H1 (cell line): ENCODE measurements at regions not wholly inside any gene's neighbourhood (a gene's known extent, or its start where the extent isn't known, plus 50 kb on each side); places are given as distances from the start of the nearest gene placed in this dataset.

Source experiments
- CHD1 ChIP-seq: IDR thresholded peaks from 2 replicates; pipeline ENCODE4 v1.6.1; 2012; ENCODE audit warnings: low read depth, low read length, improper control_type of control experiment
- MAFK ChIP-seq: IDR thresholded peaks from 2 replicates; pipeline ENCODE4 v1.6.1; 2012; ENCODE audit warnings: low read depth, mild to moderate bottlenecking, improper control_type of control experiment, low read length
- RNF2 ChIP-seq: fragments of 200-900, 300-1000 bp; sonication (generic); IDR thresholded peaks from 2 replicates; pipeline ENCODE4 v1.7.1; 2016; ENCODE audit warnings: borderline replicate concordance, low read depth, mild to moderate bottlenecking, antibody characterized with exemption, low read length; ENCODE audit not compliant: poor library complexity, severe bottlenecking; ENCODE audit errors: missing control alignments
- SUZ12 ChIP-seq: fragments of 200-600 bp; sonication (generic); IDR thresholded peaks from 2 replicates; pipeline ENCODE4 v1.6.1; 2012; ENCODE audit warnings: mild to moderate bottlenecking, inconsistent platforms, low read length, moderate library complexity, mixed read lengths
- TAF7 ChIP-seq: optimal IDR thresholded peaks from 2 replicates; pipeline ENCODE3; 2011; ENCODE audit warnings: low read depth, mild to moderate bottlenecking, inconsistent platforms, low read length, moderate library complexity, borderline replicate concordance
- TF ChIP-seq, protein P1 (sequence below): fragments of 300-600 bp; sonication (generic); IDR thresholded peaks from 2 replicates; pipeline ENCODE4 v1.7.1; 2012; ENCODE audit warnings: low read length, moderate library complexity, mild to moderate bottlenecking, inconsistent platforms; ENCODE audit not compliant: insufficient replicate concordance

DNA sequence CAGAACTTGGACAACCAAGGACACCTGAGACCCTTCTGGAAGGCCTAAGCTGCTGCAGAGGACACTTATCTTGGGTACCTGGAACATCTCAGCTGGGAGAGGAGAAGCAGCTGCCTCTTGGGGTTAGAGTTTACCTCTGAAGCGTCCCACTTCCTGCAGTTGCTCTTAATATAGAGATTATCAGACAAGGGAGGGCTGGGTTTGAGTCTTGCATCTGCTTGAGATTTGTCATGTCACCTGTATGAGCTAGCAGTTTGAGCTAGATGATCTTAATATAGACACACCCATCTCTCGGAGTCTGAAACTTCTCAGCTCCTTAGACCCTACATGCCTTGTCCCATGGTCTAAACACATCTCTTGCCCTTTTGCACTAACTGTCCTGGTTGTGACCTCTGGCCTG lies 93.1 kb upstream of the CCL1 start (continued):
- TF ChIP-seq, protein P1, sequence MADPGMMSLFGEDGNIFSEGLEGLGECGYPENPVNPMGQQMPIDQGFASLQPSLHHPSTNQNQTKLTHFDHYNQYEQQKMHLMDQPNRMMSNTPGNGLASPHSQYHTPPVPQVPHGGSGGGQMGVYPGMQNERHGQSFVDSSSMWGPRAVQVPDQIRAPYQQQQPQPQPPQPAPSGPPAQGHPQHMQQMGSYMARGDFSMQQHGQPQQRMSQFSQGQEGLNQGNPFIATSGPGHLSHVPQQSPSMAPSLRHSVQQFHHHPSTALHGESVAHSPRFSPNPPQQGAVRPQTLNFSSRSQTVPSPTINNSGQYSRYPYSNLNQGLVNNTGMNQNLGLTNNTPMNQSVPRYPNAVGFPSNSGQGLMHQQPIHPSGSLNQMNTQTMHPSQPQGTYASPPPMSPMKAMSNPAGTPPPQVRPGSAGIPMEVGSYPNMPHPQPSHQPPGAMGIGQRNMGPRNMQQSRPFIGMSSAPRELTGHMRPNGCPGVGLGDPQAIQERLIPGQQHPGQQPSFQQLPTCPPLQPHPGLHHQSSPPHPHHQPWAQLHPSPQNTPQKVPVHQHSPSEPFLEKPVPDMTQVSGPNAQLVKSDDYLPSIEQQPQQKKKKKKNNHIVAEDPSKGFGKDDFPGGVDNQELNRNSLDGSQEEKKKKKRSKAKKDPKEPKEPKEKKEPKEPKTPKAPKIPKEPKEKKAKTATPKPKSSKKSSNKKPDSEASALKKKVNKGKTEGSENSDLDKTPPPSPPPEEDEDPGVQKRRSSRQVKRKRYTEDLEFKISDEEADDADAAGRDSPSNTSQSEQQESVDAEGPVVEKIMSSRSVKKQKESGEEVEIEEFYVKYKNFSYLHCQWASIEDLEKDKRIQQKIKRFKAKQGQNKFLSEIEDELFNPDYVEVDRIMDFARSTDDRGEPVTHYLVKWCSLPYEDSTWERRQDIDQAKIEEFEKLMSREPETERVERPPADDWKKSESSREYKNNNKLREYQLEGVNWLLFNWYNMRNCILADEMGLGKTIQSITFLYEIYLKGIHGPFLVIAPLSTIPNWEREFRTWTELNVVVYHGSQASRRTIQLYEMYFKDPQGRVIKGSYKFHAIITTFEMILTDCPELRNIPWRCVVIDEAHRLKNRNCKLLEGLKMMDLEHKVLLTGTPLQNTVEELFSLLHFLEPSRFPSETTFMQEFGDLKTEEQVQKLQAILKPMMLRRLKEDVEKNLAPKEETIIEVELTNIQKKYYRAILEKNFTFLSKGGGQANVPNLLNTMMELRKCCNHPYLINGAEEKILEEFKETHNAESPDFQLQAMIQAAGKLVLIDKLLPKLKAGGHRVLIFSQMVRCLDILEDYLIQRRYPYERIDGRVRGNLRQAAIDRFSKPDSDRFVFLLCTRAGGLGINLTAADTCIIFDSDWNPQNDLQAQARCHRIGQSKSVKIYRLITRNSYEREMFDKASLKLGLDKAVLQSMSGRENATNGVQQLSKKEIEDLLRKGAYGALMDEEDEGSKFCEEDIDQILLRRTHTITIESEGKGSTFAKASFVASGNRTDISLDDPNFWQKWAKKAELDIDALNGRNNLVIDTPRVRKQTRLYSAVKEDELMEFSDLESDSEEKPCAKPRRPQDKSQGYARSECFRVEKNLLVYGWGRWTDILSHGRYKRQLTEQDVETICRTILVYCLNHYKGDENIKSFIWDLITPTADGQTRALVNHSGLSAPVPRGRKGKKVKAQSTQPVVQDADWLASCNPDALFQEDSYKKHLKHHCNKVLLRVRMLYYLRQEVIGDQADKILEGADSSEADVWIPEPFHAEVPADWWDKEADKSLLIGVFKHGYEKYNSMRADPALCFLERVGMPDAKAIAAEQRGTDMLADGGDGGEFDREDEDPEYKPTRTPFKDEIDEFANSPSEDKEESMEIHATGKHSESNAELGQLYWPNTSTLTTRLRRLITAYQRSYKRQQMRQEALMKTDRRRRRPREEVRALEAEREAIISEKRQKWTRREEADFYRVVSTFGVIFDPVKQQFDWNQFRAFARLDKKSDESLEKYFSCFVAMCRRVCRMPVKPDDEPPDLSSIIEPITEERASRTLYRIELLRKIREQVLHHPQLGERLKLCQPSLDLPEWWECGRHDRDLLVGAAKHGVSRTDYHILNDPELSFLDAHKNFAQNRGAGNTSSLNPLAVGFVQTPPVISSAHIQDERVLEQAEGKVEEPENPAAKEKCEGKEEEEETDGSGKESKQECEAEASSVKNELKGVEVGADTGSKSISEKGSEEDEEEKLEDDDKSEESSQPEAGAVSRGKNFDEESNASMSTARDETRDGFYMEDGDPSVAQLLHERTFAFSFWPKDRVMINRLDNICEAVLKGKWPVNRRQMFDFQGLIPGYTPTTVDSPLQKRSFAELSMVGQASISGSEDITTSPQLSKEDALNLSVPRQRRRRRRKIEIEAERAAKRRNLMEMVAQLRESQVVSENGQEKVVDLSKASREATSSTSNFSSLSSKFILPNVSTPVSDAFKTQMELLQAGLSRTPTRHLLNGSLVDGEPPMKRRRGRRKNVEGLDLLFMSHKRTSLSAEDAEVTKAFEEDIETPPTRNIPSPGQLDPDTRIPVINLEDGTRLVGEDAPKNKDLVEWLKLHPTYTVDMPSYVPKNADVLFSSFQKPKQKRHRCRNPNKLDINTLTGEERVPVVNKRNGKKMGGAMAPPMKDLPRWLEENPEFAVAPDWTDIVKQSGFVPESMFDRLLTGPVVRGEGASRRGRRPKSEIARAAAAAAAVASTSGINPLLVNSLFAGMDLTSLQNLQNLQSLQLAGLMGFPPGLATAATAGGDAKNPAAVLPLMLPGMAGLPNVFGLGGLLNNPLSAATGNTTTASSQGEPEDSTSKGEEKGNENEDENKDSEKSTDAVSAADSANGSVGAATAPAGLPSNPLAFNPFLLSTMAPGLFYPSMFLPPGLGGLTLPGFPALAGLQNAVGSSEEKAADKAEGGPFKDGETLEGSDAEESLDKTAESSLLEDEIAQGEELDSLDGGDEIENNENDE, result no peak
- TF ChIP-seq MAFK, result no peak
- TF ChIP-seq CHD1, result no peak
- TF ChIP-seq SUZ12, result no peak
- no peak for TF ChIP-seq TAF7
- TF ChIP-seq RNF2, result no peak
